CD4-positive, alpha-beta T cell treated with Interleukin-15 for 1 hour (primary cell): ENCODE measurements at regions not wholly inside any gene's neighbourhood (a gene's known extent, or its start where the extent isn't known, plus 50 kb on each side); places are given as distances from the start of the nearest gene placed in this dataset.

Experiments used
- DNase-seq: peaks from one replicate; pipeline ENCODE4 v3.0.0-alpha.2; 2020

- peak; percentile 6 for DNase-seq
Measured at GRCh38 chr9:134487066-134487710, 154.4 kb upstream of the COL5A1 start.

GRCh38 chr9:134488331-134489280 is 153.0 kb upstream of the COL5A1 start:
- DNase-seq: peak; percentile 10

GRCh38 chr9:134489621-134490408 is 151.8 kb upstream of the COL5A1 start:
- DNase-seq: peak; percentile 10

- no peak for DNase-seq
Measured at GRCh38 chr9:134490446-134490845, 151.2 kb upstream of the COL5A1 start.

- peak; percentile 15 for DNase-seq
Measured at GRCh38 chr9:134491196-134491835, 150.3 kb upstream of the COL5A1 start.

- DNase-seq: peak; percentile 11
Measured at GRCh38 chr9:134491856-134492255, 149.7 kb upstream of the COL5A1 start.

- DNase-seq: no peak
Measured at GRCh38 chr9:134492281-134492691, 149.3 kb upstream of the COL5A1 start.

GRCh38 chr9:134492721-134493460 is 148.7 kb upstream of the COL5A1 start:
- peak; percentile 8 for DNase-seq

GRCh38 chr9:134493461-134494272 is 147.9 kb upstream of the COL5A1 start:
- peak; percentile 15 for DNase-seq

GRCh38 chr9:134494273-134494815 is 147.3 kb upstream of the COL5A1 start:
- no peak for DNase-seq

GRCh38 chr9:134494905-134495304 is 146.7 kb upstream of the COL5A1 start:
- DNase-seq: peak; percentile 14

- DNase-seq: no peak
Measured at GRCh38 chr9:134495881-134496412, 145.7 kb upstream of the COL5A1 start.

- DNase-seq: no peak
Measured at GRCh38 chr9:134496413-134497282, 145.0 kb upstream of the COL5A1 start.

- no peak for DNase-seq
Measured at GRCh38 chr9:134497283-134497860, 144.2 kb upstream of the COL5A1 start.

- DNase-seq: no peak
Measured at GRCh38 chr9:134498814-134499166, 142.8 kb upstream of the COL5A1 start.

GRCh38 chr9:134500931-134501760 is 140.5 kb upstream of the COL5A1 start:
- DNase-seq: no peak

- DNase-seq: no peak
Measured at GRCh38 chr9:134501761-134502265, 139.8 kb upstream of the COL5A1 start.

GRCh38 chr9:134502266-134502791 is 139.3 kb upstream of the COL5A1 start:
- DNase-seq: no peak
